ENCODE measurements at regions not wholly inside any gene's neighbourhood (a gene's known extent, or its start where the extent isn't known, plus 50 kb on each side); places are given as distances from the start of the nearest gene placed in this dataset.

- TF ChIP-seq CTCF (IDR thresholded peaks at IDR 0.05) (no peak), POLR2A (IDR thresholded peaks at IDR 0.05) (no peak), POLR2AphosphoS5 (IDR thresholded peaks at IDR 0.05) (no peak)
Measured at GRCh38 chr4:41478518-41478917, 59.4 kb upstream of the LIMCH1 start.

Data from prostate gland (tissue), 2 donors.